WI38 (cell line): ENCODE measurements at regions not wholly inside any gene's neighbourhood (a gene's known extent, or its start where the extent isn't known, plus 50 kb on each side); places are given as distances from the start of the nearest gene placed in this dataset.

ENCODE experiments used
- H3K4me3 ChIP-seq: 2 replicates; pipeline ENCODE4 v1.5.1; 2011; ENCODE audit warnings: low read depth, mild to moderate bottlenecking, control low read depth, low read length
- CTCF ChIP-seq: IDR thresholded peaks from 2 replicates; pipeline ENCODE4 v1.5.1; 2012; ENCODE audit warnings: low read depth, mild to moderate bottlenecking, control low read depth, low read length

GRCh38 chr11:122234780-122235179 lies 118.8 kb upstream of the BLID start:
- H3K4me3 ChIP-seq = no peak overlapping the region
- no peak for TF ChIP-seq CTCF

DNA sequence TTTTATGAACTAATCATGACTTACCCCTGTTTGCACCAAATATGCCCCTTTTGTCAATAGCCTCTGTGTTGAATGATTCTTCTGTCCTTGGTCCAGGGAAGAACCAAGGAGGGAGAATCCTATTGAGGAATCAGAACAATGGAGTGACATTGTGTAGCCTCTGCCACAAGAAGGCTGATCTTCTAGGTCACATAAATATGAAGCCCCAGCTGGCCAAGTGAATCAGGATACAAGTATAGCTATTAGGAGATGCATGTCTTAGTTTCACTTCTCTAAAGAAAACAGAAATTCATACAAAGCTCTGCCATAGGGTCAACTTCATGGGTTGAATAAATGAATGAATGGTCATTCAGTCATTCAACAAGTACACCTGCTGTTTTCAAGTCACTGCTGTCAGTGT lies 118.2 kb upstream of the BLID start:
- no peak for TF ChIP-seq CTCF
- no peak overlapping the region for H3K4me3 ChIP-seq

DNA sequence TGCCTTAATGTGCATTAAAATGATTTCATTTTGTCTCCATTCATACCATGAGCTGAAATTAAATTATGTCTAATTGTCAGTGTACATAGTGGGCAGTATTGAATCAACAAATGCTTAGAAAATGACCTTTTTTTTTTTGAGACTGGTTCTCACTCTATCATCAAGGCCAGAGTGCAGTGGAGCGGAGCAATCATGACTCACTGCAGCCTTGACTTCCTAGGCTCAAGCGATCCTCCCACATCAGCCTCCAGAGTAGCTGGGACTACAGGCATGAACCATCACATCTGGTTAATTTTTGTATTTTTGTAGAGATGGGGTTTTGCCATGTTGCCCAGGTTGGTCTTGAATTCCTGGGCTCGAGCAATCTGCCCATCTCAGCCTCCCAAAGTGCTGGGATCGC lies 117.0 kb upstream of the BLID start:
- no peak for TF ChIP-seq CTCF
- no peak overlapping the region for H3K4me3 ChIP-seq

GRCh38 chr11:122230385-122230755 lies 114.4 kb upstream of the BLID start:
- no peak for TF ChIP-seq CTCF
- no peak overlapping the region for H3K4me3 ChIP-seq

- TF ChIP-seq CTCF = no peak
- no peak overlapping the region for H3K4me3 ChIP-seq
Observed at GRCh38 chr11:122229481-122230384, 113.7 kb upstream of the BLID start.

GRCh38 chr11:122229078-122229477 lies 113.1 kb upstream of the BLID start:
- H3K4me3 ChIP-seq = no peak overlapping the region
- TF ChIP-seq CTCF = no peak

- no peak for TF ChIP-seq CTCF
- no peak overlapping the region for H3K4me3 ChIP-seq
Observed at GRCh38 chr11:122226810-122227379, 110.9 kb upstream of the BLID start.
